H1 (cell line): ENCODE measurements at regions not wholly inside any gene's neighbourhood (a gene's known extent, or its start where the extent isn't known, plus 50 kb on each side); places are given as distances from the start of the nearest gene placed in this dataset.

Experiments
- POLR2A ChIP-seq, 2 experiments: IDR thresholded peaks; 1 replicate in 1 of 2; 2 replicates in 1 of 2; pipeline ENCODE4 v1.6.1; 2011; ENCODE audit warnings: low read depth in 2 of 2, low read length in 2 of 2, mild to moderate bottlenecking in 2 of 2; ENCODE audit errors: control extremely low read depth in 1 of 2
- TF ChIP-seq, protein P1 (sequence below), 3 experiments: IDR thresholded peaks; 1 replicate in 2 of 3; 2 replicates in 1 of 3; pipeline versions ENCODE4 v1.5.1 to v1.6.1; 2011; ENCODE audit warnings: low read length in 3 of 3, mild to moderate bottlenecking in 3 of 3, inconsistent platforms in 2 of 3, low read depth in 1 of 3, moderate library complexity in 1 of 3; ENCODE audit not compliant: insufficient read depth in 1 of 3; ENCODE audit errors: control extremely low read depth in 1 of 3

DNA sequence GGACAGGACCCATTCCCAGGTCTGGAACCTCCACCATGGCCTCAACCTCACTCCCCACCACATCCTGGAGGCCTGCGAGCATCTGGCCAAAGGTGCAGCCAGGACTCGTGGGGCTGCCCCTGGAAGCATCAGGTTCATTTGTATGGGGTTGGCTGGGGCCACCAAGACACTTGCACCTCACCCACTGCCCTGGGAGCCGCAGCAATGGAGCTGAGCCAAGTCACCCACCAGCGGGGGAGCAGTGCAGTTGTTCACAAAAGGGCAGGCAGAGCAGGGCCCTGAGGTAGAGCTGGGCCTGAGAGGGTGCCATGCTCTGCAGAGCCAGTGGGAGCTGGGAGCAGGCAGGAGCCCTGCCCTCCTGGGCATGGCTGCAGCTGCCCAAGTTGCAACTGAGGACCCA, 163.5 kb downstream of the FAM47A start:
- TF ChIP-seq, protein P1, sequence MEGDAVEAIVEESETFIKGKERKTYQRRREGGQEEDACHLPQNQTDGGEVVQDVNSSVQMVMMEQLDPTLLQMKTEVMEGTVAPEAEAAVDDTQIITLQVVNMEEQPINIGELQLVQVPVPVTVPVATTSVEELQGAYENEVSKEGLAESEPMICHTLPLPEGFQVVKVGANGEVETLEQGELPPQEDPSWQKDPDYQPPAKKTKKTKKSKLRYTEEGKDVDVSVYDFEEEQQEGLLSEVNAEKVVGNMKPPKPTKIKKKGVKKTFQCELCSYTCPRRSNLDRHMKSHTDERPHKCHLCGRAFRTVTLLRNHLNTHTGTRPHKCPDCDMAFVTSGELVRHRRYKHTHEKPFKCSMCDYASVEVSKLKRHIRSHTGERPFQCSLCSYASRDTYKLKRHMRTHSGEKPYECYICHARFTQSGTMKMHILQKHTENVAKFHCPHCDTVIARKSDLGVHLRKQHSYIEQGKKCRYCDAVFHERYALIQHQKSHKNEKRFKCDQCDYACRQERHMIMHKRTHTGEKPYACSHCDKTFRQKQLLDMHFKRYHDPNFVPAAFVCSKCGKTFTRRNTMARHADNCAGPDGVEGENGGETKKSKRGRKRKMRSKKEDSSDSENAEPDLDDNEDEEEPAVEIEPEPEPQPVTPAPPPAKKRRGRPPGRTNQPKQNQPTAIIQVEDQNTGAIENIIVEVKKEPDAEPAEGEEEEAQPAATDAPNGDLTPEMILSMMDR (IDR thresholded peaks at IDR 0.05; ENCODE audit: control extremely low read depth in 1 of 3, insufficient read depth in 1 of 3, low read depth in 1 of 3, low read length in 3 of 3): no peak
- no peak for TF ChIP-seq POLR2A (IDR thresholded peaks at IDR 0.05; ENCODE audit: control extremely low read depth in 1 of 2, low read depth in 2 of 2, low read length in 2 of 2)
